ENCODE measurements at regions not wholly inside any gene's neighbourhood (a gene's known extent, or its start where the extent isn't known, plus 50 kb on each side); places are given as distances from the start of the nearest gene placed in this dataset.
"Not testable (repeated sequence)": the region's sequence is repeated elsewhere in the genome, so short reads cannot be mapped to it uniquely, and the experiment has no call there.

DNA sequence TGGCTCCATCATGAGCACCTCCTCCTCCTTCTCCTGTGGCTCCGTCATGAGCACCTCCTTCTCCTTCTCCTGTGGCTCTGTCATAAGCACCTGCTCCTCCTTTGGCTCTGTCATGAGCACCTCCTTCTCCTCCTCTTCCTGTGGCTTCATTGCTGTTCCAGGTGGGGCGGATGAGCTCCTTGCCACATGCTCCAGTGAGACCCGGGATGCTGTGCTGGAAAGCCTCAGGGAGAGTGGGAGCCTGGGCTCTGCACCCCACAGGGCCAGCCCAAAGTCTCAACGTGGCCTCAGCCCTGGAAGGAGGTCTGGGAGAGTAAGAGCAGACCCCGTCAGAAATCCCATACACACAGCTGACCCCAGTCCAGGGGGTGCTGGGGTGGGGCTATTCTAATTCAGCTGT lies 380.7 kb downstream of the TCERG1L start:
- DNase-seq = no peak

DNA sequence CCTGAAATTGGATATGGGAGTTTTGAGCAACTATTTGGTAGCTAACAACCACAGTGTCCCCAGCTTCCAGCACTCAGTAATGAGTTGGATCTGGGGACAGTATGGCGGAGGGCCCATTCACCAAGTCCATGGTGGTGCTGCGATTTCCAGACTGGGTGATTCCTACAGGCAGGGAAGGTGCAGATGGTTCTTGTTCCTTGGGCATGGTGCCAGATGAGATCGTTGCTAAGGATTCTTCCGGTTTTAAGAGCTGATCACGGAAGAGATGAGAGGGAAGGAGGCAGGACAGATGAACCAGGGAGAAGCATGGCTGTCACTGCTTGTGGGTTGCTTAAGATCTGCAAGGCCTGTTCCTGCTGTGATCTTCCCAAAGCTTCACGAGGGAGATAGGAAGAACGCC lies 380.3 kb downstream of the TCERG1L start:
- no peak for DNase-seq

DNA sequence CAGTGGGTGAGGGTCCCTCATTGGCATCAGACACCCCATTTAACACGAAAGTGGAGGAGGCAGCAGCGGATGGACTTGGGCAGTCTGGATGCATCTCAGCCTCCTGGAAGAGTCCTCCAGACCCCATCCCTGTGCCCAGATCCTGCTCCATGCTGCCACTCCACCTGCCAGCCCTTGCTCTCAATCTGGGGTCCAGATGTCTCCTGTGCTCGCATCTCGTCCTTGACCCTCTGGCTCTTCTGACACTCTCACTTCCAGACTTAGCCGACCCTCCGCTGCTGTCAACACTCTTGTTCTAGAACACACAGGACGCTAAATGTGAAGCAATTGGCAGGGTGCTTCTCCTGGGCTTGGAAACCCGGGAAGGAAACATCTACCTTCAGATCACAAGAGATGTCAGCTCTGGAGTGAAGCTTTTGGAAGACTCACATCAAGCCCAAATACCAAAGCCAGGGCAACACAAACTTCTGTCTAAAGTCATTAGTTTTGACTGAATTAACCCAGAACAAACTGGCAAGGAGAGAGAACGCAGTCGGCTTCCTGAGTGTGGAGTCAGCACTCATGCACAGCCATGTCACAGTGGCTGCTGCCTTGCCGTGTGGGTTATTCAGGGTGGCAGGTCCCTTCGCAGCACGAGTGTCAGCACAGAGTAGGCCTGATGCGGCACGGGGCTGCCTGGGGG lies 379.1 kb downstream of the TCERG1L start:
- DNase-seq = no peak

DNA sequence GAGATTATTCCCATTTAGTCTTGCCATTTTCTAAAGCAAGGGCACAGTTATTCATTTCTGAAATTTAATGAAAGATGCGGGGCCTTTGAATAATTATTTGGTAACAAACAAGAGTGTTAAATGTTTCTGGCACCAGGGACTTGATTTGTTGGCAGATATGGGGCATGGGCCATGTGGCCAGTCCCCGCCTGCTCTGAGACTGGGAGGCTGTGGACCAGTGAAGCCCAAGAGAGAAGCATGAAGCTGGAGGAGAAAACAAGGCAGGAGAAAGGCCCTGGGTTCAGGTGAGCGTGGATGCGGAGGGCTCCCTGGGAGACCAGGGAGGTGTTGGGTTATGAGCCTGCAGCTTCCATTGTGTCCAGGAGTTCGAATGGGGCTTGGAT lies 378.5 kb downstream of the TCERG1L start:
- no peak for DNase-seq

DNA sequence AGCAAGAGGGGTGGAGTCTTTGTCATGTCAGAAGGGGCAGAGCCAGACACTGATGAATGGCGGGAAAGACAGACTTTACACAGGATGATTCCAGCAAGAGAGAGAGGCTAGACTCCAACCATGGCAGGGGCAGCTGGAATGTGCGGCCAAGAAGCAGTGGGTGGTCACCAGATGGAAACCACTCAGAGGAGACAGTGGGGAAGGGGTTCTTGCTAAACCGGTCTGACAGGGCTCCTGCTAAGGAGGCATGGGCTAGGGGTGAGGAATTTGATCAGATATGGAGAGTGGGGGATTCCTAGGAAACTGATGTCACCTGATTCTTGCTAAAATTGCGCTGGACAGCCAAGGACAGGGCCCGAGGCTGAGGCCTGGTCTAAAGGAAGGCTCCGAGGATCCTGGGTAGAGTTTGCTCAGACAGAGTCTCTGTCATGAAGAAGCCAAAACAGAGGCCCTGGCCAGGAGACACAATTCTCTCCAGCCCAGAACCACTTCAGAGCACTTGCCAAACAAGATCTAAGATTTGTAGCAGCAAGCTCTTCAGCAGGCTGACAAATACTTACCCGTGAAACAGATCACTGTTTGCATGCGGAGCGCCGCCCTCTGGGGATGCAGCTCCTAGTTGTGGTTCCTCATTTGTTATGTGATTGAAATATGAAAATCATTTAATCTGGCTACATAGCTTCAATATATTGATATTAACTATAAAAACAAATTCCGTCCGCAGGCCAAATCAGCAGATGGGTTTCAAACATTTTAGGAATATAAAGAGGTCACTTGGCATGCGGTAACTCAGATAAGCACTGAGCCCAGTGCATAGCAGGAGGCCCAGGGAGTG lies 377.0 kb downstream of the TCERG1L start:
- DNase-seq = no peak

DNA sequence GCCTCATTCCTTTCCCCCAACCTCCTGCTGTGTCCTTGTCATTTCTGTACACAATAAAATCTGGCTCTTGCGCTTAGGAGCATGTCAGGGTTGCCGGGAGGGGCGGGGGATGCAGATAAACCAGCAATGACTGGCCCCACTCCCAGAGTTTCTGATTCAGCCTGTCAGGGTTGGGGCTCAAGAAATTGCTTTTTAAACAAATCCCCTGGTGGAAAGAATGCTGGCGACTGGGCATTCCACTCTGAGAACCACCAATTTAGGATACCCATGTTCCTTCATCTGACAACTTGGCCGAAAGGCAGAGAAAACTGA lies 376.4 kb downstream of the TCERG1L start:
- DNase-seq = no peak

DNA sequence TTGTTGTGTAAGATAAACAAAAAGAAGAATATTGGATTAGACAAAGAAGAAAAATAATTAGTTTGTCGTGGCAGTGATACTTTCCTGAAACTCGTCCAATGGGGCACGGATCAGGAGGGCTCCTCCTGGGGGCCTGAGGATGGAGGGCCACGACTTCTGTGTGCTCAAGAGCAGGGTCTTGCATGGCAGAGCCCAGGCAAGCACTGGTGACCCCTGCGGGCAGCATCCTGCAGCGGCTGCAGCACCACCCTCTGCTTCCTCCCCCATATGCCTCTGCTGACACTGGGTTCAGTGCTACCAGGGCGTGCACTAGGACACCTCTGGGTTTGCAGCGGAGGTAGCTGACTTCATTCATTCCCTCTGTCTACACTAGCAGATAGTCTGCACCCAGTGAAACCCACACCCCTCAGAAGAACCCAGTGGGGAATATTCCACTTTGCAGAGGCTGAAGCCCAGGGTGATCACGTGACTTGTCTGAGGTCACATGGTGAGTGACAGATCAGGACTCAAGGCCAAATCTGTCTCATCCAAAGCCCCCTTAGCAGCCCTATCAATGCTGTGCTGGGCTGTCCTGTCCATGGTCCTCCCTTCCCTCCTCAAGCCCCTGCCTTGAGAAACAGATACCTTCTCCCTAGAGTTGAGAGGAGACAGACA lies 375.5 kb downstream of the TCERG1L start:
- DNase-seq = no peak

DNA sequence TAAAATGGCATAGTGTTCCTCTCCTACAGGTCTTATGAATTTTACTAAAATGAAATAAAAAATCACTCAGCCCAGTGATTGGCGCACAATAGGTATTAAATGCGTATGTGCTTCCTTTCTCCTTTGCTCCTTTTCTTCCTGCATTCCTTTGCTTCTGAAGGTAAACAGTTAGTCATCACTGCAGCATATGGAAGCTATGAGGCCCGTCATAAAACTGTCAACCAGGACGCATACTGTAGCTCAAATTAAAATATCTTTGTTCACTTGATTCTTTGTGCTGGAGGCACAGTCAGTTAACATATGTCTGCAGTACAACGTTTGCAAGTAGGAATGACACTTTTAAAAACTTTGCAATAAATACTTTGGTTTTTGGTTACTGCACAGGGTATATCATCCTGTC lies 374.7 kb downstream of the TCERG1L start:
- DNase-seq = no peak

DNA sequence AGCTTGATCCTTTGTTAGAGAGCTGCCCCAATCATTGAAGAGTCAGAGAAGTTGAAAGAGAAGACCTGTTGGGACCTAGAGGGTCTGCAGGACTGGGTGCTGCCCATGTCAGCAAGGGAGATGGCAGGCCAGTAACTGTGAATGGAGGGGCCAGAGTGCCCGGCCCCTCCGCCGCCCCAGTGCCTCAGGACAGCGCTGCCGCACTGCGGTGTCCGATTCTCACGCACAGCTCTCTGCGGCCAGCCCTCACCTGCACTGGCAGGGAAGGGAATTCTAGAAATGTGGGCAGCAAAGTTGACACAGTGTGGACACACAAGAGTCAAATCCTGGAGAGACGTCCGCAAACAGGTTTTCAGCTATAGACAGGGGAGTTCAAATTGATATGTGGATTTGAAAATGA lies 373.5 kb downstream of the TCERG1L start:
- DNase-seq = no peak

DNA sequence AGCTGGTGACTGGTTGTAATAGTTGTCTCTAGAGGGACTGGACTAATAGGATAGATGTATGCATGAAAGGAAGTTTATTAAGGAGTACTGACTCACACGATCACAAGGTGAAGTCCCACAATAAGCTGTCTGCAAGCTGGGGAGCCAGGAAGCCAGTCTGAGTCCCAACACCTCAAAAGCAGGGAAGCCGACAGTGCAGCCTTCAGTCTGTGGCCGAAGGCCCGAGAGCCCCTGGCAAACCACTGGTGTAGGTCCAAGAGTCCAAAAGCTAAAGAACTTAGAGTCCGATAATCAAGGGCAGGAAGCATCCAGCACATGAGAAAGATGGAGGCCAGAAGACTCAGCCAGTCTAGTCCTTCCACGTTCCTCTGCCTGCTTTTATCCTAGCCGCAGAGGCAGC lies 372.6 kb downstream of the TCERG1L start:
- DNase-seq = not testable (repeated sequence)

DNA sequence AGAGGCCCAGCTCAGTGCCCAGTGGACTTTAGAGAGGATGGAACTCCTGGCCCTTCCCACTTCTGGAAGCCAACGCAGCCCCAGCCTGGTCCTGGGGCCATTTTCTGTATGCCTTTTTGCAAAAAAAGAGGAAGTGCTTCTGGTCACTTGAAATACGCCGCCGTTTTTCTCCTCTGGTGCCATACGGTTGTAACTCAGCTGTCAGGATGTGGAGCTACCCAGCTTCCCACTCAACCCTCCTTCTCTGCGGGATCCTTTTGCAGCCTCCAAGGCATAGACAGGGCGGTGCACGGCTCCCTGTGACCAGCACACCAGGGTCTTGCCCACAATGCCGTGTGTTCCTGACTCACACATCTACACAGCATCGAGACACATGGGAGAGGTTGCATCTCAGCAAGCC lies 369.6 kb downstream of the TCERG1L start:
- DNase-seq = no peak

DNA sequence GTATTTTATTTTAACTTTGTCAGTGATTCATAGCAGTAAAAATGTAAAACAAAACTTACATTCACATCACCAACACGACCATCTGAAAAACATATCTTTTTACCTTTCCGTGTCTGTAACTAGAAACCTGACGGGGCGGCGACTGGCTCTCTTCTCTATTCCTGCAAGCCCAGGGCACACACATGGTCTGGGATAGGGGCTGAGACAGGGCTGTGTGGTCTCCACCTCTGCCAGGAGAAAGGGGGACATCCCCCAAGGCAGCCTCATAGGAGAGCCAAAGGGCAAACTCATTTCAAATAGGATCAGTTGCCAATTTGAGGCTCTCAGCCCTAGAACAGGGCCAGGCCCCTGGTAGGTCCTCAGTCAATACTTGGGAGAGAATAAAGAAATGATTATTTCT lies 359.4 kb downstream of the TCERG1L start:
- no peak for DNase-seq

DNA sequence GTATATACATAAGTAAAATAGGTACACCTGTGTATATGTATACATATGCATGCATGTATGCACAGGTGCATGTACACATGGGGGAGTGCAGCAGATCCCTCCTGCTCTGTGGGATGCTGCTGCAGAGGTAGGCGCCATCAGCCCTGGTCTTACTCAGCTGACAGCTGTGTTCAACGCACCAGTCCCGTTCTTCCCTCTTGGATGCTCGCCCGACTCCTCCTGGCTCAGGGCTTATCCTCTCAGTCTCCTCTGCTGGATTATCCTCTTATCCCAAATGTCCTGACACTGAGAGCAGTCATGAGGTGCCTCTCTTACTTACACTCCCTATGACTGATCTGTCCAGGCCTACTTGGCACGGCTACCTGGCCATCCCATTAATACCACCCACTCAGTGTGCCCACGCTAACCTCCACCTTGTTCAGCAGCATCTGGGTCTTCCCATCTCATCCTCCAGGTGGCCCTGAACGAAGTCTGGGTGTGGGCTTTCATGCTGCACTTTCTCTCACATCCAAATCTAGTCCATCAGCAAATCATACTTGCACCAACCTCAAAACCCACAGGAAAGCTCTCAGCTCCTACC lies 357.1 kb downstream of the TCERG1L start:
- DNase-seq = no peak

DNA sequence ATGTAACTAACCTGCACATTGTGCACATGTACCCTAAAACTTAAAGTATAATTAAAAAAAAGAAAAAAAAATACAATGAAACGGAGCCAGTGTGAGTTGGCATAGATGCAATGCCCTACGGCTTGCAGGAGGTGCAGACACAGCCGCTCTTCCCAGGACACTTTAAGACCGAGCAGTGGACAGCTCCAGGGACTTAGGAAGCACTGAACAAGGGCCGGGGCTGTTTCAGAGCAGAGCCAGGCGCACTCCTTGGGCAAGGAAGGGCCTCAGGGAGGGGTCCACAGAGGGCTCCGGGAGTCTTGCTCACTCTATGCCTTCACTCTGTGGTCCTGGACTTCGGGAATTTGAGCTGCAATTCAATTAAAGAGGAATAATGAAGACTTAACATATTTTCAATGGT lies 355.3 kb downstream of the TCERG1L start:
- no peak for DNase-seq

DNA sequence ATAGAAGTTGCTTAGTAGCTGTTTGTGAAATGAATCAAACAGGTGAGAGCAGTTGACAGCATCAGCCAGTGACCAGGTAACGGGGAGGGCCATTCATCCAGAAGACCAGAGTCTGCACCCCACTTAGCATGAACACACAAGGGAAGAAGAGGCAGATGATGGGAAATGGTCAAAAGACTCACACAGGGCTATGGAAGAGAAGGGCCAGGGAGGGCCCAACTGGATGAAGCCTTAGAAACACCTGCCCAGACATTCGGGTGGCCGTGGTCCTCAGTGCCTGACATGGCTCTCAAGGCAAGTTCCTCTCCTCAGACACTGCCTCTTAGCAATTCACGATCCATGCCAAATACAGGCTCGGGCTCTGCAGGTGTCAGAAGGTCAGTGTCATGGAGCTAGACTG lies 354.1 kb downstream of the TCERG1L start:
- DNase-seq = no peak

DNA sequence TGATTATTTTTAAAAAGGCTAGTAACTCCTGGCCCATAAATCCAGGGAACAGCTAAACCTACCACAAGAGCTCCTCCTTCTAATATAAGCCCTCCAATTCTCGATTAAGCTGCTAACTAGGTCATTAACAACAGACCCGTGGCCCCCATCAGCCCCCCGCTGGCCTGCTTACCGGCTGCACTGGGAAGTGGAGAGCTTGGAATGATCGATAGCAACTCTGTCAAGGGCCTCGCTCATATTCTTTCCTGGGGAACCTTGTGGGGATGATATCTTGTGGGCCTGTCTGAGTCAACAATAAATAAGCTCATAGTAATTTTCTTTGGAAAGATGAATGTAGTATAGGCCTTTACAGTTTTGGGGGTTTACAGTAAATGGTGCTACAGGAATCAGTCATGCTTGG lies 353.5 kb downstream of the TCERG1L start:
- no peak for DNase-seq

DNA sequence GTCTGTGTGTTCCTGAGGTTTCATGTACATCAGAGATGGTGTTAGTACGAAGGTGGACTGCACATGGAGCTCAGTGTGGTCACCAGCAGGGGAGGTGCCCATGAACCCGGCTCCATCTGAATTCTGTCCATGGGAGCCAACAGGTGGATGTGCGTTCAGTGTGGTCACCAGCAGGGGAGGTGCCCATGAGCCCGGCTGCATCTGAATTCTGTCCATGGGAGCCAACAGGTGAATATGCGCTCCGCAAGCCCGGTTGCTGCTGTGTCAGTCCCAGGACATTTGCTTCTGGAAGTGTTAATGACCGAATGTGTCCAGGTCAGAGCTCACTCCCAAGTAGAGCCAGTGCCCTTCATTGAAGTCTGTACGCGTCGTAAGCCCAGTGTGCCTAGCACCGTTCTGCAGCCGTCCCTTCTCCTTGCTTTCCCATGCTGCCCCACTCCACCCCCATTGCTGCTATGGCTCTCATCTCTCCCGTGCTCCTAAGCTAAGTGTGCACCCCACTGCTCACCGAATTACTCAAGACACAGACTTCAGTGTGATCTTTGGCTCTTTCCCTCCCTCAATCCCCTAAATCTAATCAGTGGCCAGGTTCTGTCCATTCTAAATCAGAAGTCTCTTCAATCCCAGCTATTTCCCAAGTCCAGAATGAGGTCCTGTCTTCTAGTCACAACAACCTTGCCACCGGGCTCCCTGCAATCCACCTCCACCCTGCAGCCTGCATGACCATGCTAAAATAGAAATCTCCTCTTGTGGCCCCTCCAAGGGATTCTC lies 352.4 kb downstream of the TCERG1L start:
- DNase-seq = no peak

DNA sequence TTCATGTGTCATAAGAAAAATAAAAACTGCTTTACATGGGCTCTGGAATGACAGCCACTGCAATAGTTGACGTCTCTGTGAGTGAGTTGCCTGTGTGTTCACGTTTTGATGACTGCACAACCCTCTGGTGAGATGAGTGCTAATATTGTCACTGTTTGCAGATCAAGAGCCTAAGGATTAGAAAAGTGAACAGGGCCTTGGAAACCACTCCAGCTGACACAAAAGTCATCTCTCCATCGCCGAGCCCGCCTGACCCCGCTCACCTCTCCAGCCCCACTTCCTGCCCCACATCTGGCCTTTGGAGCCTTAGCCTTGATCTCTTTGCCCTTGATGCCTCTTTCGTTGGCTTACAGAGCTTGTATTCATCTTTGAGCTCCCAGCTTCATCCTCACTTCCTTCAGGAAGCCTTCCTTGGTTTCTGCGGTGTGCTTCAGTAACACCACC lies 351.7 kb downstream of the TCERG1L start:
- DNase-seq = no peak

DNA sequence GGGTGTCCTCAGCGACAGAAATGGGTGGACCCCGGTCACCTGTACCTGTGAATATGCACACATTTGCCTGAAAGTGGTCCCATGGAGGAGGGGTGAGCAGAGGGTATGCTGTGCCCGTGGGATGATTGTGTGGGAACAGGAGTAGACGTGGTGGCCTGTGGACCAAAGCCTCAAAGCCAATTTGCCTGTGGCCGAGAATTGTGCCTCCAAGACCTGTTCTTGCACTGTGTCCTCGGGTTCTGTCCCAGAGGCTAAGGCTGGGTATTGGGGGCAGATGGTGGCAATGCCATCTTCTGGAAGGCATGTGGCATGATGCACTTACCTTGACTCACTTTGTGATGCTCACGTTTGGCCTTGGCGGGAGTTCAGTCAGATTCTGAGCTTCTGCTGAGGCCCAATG lies 351.0 kb downstream of the TCERG1L start:
- no peak for DNase-seq

DNA sequence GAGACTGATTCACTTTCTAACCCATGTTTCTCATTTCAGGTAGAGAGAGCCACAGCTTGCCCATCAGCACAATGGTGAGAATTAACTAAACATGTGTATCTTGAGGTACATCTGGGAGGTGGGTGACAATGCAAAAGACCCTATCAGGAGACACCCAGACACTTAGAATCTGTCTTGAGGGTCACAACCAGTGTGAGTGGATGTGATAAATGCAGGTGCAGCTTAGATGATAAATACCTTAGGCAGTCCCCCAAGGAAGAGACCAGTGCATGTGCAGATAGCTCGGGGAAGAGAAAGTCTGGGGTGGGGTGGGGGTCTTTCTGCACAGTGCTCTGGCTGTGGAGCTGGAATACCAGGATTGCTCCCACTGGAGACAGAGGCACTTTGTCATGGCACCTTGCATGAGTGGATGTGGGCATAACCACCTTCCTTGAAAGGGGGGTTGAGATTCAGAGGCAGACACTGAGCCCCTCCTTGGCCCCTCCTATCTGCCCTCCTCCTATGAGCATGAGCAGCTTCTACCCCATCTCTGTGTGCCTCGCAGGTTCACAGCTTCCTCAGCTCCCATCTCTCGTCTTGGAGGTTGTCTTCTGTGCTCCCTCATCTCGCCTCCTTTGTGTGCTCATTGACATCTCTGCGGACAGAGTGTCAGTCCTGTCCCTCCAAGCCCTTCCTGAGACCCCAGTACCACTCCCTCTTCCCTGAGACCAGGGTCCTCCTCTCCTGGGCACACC lies 349.8 kb downstream of the TCERG1L start:
- DNase-seq = no peak

DNA sequence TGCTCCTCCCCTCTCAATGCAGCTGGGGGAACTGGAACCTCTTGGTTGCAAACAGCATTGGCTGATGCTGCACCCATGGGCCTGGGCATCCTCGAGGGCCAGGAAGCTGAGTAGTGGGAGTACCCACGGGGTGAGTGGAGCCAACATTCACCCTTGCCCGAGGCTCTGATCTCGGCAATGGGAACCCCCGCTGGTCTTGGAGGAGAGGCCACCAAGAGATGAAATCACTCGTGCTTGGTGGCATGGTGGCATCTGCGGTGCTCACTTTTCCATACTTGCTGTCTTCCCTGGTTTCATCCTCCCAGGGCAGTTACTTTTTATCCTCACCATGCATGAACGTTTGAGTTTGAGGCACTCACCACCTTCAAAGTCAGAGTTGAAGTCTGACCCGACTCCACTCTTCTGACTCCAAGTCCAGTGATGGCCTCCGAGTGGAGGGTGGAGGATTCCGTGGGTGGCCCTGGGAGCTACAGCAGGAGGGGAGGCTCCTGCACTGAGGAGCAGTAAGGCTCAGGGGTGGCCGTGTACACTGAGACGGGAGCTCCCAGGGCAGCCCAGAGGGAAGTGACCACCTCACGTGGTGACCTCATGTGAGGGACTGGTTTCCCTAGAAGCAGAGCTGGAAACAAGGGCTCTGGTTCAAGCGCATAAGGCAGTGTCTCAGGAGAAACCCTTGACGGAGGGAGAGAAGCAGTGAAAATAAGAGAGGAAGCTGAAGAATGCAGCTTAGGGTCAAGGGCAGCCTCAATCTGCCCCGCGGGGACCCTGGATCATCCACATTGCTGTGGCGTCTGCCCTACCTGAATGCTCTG lies 349.1 kb downstream of the TCERG1L start:
- DNase-seq = no peak

DNA sequence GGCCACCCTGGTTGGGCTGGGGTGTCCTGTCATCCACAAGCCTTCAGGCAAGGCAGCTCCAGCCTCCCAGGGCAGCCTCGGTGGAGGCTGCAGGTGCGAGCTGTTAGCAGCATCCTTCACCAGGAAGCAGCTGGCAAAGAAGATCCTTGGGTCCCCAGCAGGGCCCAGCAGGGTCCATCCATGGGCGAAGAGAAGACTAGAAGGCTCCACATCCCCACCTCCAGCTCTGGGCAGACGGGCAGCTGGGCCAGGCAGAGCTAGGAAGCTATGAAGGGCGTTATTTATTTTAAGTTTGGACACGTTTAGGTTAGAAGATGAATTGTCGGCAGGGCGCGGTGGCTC lies 348.5 kb downstream of the TCERG1L start:
- no peak for DNase-seq
